ENCODE measurements at regions not wholly inside any gene's neighbourhood (a gene's known extent, or its start where the extent isn't known, plus 50 kb on each side); places are given as distances from the start of the nearest gene placed in this dataset.

DNA sequence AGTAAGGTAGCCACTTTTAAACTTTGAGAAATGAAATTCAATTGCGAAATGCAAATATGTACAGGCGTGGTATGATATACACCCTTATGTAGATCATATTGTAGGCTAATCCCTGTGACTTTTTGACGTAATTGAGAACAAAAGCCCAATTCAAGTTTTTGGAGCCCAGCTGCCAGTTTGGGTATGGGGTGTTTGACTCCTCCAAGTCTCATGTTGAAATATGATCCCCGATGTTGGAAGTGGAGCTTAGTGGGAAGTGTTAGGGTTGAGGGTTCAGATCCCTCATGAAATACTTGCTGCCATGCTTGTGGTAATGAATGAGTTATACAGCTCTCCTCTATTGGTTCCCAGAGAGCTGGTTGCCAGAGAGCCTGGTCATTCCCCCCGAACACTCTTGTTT, 1666.8 kb downstream of the SUCLG1 start:
- no peaks in the 10 kb centered on the region for H3K36me3 ChIP-seq
- 93 to 94% (median 94%) methylated on average over 5 of the region's 5 CpGs for WGBS, 3 donors
- no peaks in the 10 kb centered on the region for H3K27me3 ChIP-seq
- H3K27ac ChIP-seq = no peak overlapping the region
- H3K4me3 ChIP-seq = no peak overlapping the region
- intact Hi-C loops (cut with DNase I) = no loop called here
- H3K4me1 ChIP-seq (ENCODE audit: insufficient read depth) = no peaks in the 10 kb centered on the region
- H3K9me3 ChIP-seq = no peaks in the 10 kb centered on the region
- TF ChIP-seq, protein P1, sequence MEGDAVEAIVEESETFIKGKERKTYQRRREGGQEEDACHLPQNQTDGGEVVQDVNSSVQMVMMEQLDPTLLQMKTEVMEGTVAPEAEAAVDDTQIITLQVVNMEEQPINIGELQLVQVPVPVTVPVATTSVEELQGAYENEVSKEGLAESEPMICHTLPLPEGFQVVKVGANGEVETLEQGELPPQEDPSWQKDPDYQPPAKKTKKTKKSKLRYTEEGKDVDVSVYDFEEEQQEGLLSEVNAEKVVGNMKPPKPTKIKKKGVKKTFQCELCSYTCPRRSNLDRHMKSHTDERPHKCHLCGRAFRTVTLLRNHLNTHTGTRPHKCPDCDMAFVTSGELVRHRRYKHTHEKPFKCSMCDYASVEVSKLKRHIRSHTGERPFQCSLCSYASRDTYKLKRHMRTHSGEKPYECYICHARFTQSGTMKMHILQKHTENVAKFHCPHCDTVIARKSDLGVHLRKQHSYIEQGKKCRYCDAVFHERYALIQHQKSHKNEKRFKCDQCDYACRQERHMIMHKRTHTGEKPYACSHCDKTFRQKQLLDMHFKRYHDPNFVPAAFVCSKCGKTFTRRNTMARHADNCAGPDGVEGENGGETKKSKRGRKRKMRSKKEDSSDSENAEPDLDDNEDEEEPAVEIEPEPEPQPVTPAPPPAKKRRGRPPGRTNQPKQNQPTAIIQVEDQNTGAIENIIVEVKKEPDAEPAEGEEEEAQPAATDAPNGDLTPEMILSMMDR (IDR thresholded peaks at IDR 0.05) = no peak
- no peak for TF ChIP-seq EP300 (IDR thresholded peaks at IDR 0.05)
- TF ChIP-seq POLR2A (IDR thresholded peaks at IDR 0.05) = no peak
- no peak for DNase-seq

DNA sequence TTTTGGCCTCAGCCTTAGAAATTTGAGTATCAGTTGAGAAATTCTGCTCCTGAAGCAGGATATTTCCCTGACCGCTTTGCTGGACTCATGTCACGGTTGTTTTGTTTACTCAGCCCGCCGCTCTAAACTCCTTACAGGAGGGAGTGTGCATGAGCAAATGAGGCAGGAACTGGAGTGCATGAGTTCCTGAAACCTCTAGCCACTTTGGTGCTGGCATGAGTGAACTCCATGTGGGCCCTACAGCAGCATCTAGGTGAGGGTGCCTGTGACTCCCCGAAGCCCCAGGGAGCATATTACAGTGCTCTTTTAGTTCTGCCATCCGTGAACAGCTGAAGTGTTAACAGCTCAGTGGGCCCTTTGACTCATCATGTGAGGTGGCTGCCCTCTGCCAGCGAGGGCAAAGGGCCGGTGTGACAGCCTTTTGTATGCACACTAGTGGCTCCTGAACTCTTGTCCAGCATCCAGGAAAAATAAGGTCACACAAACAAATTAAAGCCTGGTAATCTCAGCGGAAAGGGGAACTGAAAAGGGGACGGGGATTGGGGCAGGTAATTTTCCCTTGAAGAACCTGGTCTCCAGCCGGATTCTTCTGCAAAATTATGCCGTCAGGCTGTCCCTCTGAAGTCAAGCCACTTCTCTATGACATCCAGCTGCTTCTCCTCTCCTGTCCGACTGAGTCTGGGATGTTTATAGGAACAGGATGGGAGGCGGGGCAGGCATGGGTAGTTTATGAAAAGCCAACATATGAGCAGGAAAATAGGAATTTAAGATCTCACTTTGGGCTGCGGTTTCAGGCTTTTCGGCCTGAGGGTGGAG, 1668.7 kb downstream of the SUCLG1 start:
- H3K27ac ChIP-seq = no peak overlapping the region
- WGBS, 3 donors = 61 to 71% (median 63%) methylated on average over 16 of the region's 16 CpGs

GRCh38 chr2:82789851-82790205, 1669.3 kb downstream of the SUCLG1 start:
- no peaks in the 10 kb centered on the region for H3K9me3 ChIP-seq
- WGBS, 3 donors = 32 to 42% (median 42%) methylated on average over 2 of the region's 2 CpGs

More for the DNA sequence above, 1668.7 kb downstream of the SUCLG1 start:
- no peaks in the 10 kb centered on the region for H3K27me3 ChIP-seq
- no peaks in the 10 kb centered on the region for H3K4me1 ChIP-seq (ENCODE audit: insufficient read depth)
- DNase-seq = no peak
- H3K36me3 ChIP-seq = no peaks in the 10 kb centered on the region
- TF ChIP-seq, protein P1 (IDR thresholded peaks at IDR 0.05) = no peak
- TF ChIP-seq POLR2A (IDR thresholded peaks at IDR 0.05) (no peak), EP300 (IDR thresholded peaks at IDR 0.05) (no peak)
- no peaks in the 10 kb centered on the region for H3K9me3 ChIP-seq
- intact Hi-C loops (cut with DNase I) = no loop called here
- H3K4me3 ChIP-seq = no peak overlapping the region

DNA sequence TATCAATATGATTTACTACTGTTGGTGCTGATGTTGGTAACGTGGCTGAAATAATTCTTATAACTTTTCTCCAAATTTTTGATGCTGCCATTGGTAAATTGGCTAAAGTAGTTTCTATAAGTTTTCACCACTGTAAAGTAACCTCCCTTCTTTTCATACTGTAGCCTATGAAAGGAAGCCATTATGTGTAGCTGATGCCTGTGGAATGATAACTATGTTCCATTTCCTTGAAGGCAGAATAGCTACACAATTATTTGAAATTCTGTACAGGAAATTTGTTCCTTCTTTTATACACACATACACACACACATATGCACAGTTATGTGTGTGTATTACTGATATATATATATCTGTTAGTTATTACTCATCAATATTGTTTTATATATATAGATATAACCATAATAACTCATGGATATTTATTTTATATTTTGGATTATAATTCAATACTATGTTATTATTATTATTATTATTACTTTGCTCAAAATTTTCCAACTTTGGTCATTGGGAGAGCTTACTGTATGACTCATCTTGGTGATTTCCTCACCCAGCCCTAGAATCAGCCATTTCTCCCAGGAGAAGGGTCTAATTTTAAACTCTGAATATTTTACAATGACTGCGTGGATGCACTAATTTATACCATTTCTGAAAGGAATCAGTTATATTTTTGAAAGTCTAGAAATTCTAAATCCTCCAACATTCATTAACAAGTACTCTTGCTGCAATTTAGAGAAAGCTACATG, 1677.7 kb downstream of the SUCLG1 start:
- H3K9me3 ChIP-seq = no peaks in the 10 kb centered on the region
- intact Hi-C loops (cut with DNase I) = no loop called here
- H3K27me3 ChIP-seq = no peaks in the 10 kb centered on the region
- WGBS, 3 donors = 63 to 70% (median 65%) methylated on average over 2 of the region's 2 CpGs
- no peak for DNase-seq
- TF ChIP-seq EP300 (IDR thresholded peaks at IDR 0.05) (no peak), POLR2A (IDR thresholded peaks at IDR 0.05) (no peak)
- TF ChIP-seq, protein P1 (IDR thresholded peaks at IDR 0.05) = no peak
- H3K4me1 ChIP-seq (ENCODE audit: insufficient read depth) = no peaks in the 10 kb centered on the region
- H3K27ac ChIP-seq = no peak overlapping the region
- H3K4me3 ChIP-seq = no peak overlapping the region
- H3K36me3 ChIP-seq = no peaks in the 10 kb centered on the region

More at GRCh38 chr2:82789851-82790205, 1669.3 kb downstream of the SUCLG1 start:
- Histone ChIP-seq H3K4me1 (ENCODE audit: insufficient read depth) (no peaks in the 10 kb centered on the region), H3K27ac (no peak overlapping the region), H3K36me3 (no peaks in the 10 kb centered on the region), H3K27me3 (no peaks in the 10 kb centered on the region), H3K4me3 (no peak overlapping the region)
- no peak for TF ChIP-seq EP300 (IDR thresholded peaks at IDR 0.05)
- TF ChIP-seq, protein P1 (IDR thresholded peaks at IDR 0.05) = no peak
- TF ChIP-seq POLR2A (IDR thresholded peaks at IDR 0.05) = no peak
- DNase-seq = no peak
- intact Hi-C loops (cut with DNase I) = no loop called here

Measured in ovary (tissue), 7 donors.